SW480 (cell line): ENCODE measurements at regions not wholly inside any gene's neighbourhood (a gene's known extent, or its start where the extent isn't known, plus 50 kb on each side); places are given as distances from the start of the nearest gene placed in this dataset.
A peak's percentile ranks its signal among the peaks of the same experiment; 100 is the strongest.
"Not testable (repeated sequence)": the region's sequence is repeated elsewhere in the genome, so short reads cannot be mapped to it uniquely, and the experiment has no call there.

Source experiments
- DNase-seq: peaks from one replicate; pipeline ENCODE4 v3.0.0-alpha.2; 2016; ENCODE audit warnings: low spot score

- DNase-seq, result not testable (repeated sequence)
These were observed 134.2 kb upstream of the BASP1 start for GRCh38 chr5:17083276-17083675.

- DNase-seq, result peak; percentile 36
These were observed 130.4 kb upstream of the BASP1 start for GRCh38 chr5:17087035-17087434.

GRCh38 chr5:17088051-17088450, 129.4 kb upstream of the BASP1 start:
- no peak for DNase-seq

GRCh38 chr5:17089001-17089400, 128.4 kb upstream of the BASP1 start:
- no peak for DNase-seq

GRCh38 chr5:17089690-17090089, 127.7 kb upstream of the BASP1 start:
- no peak for DNase-seq

GRCh38 chr5:17090839-17091238, 126.6 kb upstream of the BASP1 start:
- DNase-seq, result no peak

GRCh38 chr5:17094830-17095229, 122.6 kb upstream of the BASP1 start:
- no peak for DNase-seq

- peak; percentile 63 for DNase-seq
These were observed 120.3 kb upstream of the BASP1 start for GRCh38 chr5:17096952-17097695.

- DNase-seq, result no peak
These were observed 117.5 kb upstream of the BASP1 start for GRCh38 chr5:17099946-17100345.

GRCh38 chr5:17103461-17103860, 114.0 kb upstream of the BASP1 start:
- no peak for DNase-seq

GRCh38 chr5:17105744-17106418, 111.5 kb upstream of the BASP1 start:
- no peak for DNase-seq

- no peak for DNase-seq
These were observed 110.9 kb upstream of the BASP1 start for GRCh38 chr5:17106521-17106920.

GRCh38 chr5:17112091-17112716, 105.2 kb upstream of the BASP1 start:
- DNase-seq, result not testable (repeated sequence)

- DNase-seq, result no peak
These were observed 104.1 kb upstream of the BASP1 start for GRCh38 chr5:17113174-17113958.

- no peak for DNase-seq
These were observed 103.2 kb upstream of the BASP1 start for GRCh38 chr5:17114233-17114632.

- peak; percentile 52 for DNase-seq
These were observed 102.5 kb upstream of the BASP1 start for GRCh38 chr5:17114715-17115599.

- no peak for DNase-seq
These were observed 101.6 kb upstream of the BASP1 start for GRCh38 chr5:17115855-17116254.

GRCh38 chr5:17118631-17119030, 98.8 kb upstream of the BASP1 start:
- peak; percentile 91 for DNase-seq

- no peak for DNase-seq
These were observed 97.2 kb upstream of the BASP1 start for GRCh38 chr5:17120209-17120608.

GRCh38 chr5:17121776-17122175, 95.7 kb upstream of the BASP1 start:
- no peak for DNase-seq

- DNase-seq, result no peak
These were observed 94.4 kb upstream of the BASP1 start for GRCh38 chr5:17123010-17123409.
